NCI-H128 (cell line): ENCODE measurements at regions not wholly inside any gene's neighbourhood (a gene's known extent, or its start where the extent isn't known, plus 50 kb on each side); places are given as distances from the start of the nearest gene placed in this dataset.
"Not testable (repeated sequence)": the region's sequence is repeated elsewhere in the genome, so short reads cannot be mapped to it uniquely, and the experiment has no call there.

ENCODE experiments used
- DNase-seq: peaks from one replicate; lab custom pipeline; 2025; ENCODE audit not compliant: unreplicated experiment; lab: John Stamatoyannopoulos, UW

DNA sequence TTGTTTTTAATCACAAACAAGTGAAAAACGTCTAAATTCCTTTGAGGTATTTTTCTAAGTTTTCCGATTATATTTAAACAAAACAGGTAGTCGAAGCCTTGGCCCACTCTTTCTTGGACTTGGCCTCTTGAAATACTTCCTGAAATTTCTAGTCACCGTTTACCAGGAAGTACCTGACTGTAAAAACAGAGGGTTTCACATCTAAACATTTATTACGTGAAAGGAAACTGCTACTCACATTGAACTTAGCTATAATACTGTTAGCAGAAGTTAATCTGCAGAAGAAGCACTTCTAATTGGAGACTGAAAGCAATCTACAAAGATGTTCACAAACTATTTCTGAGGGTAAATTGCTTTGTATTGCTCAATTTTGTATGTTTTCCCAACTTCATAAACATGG lies 526.0 kb upstream of the ADGRL4 start:
- no peak for DNase-seq

DNA sequence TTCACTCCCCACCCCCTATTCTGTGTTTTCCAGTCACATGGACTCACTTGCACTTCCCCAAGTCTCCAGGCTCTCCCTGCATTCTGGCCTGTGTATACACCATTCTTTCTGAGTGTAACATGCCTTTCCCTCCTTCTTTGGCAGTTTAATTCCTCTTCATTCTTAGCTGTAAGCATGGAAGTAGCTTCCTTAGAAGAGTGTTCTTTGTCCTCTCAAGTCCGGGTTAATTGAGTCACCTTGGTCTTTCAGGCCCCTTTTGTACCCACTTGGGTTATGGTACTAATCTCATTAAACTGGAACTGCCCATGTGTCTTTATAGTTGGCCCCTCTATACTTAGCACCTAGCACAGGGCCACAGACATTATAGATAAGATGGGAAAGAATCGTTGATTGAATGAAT lies 525.3 kb upstream of the ADGRL4 start:
- no peak for DNase-seq

- DNase-seq: no peak
These were observed 523.9 kb upstream of the ADGRL4 start for GRCh38 chr1:79530476-79530875.

DNA sequence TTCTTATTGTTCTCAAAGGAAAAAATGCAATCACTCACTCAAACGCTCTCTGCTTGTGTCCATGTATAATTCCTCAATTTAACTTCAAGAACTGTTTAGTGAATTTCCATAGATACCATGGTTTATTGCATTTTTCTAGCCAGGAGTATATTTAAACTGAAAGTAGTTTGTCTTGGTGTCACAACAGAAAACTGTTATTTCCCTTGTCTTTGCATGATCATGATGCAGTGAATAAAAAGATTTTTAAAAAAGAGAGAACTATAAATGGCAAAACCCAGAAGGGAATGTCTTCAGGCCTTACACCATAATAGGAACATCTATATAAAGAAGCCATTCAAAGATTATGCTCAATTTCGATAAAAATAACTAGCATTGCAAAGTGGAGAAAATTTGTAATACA lies 523.5 kb upstream of the ADGRL4 start:
- DNase-seq: no peak

- DNase-seq: no peak
These were observed 517.6 kb upstream of the ADGRL4 start for GRCh38 chr1:79524126-79524525.

GRCh38 chr1:79519084-79519760 lies 512.7 kb upstream of the ADGRL4 start:
- no peak for DNase-seq

GRCh38 chr1:79517470-79518224 lies 511.1 kb upstream of the ADGRL4 start:
- no peak for DNase-seq

DNA sequence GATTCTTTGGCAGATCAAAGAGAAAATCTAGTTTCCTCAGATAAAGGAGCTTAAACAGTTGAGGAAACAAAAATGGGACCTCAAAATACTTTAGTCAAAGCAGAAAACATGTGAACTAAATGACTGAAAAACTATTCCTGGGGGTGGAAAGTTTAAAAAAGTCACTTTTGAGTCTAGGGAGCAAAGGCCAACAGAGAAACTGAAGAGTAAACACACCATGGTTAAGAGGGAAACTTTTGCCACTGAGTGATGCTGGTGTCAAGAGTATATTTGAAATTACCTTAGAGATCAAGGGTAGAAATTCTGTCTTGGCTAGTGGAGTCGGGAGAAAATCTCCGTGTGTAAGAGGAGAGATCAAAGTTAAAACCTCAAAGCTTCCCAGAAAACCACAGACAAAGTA lies 501.2 kb upstream of the ADGRL4 start:
- no peak for DNase-seq

DNA sequence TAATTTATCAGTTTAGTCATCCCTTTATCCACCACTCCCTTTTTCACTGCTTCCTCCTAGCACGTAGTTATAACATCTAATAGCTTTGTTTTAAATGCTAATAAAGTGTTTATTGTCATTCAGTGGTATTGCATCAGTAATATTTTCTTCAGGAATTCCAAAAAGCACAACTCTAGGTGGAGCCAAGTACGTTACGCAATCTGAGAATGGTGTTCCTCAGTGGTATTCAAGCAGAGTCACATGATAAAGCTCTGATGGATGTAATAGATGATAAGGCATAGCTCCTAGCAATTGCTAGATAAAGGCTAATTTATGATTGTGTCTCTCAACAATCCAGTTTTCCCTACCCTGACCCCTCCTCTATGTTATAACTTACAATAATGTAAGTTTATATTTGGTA lies 494.6 kb upstream of the ADGRL4 start:
- no peak for DNase-seq

- DNase-seq: no peak
These were observed 493.0 kb upstream of the ADGRL4 start for GRCh38 chr1:79499541-79499940.

- DNase-seq: no peak
These were observed 490.8 kb upstream of the ADGRL4 start for GRCh38 chr1:79497193-79497773.

GRCh38 chr1:79496129-79496528 lies 489.6 kb upstream of the ADGRL4 start:
- no peak for DNase-seq

DNA sequence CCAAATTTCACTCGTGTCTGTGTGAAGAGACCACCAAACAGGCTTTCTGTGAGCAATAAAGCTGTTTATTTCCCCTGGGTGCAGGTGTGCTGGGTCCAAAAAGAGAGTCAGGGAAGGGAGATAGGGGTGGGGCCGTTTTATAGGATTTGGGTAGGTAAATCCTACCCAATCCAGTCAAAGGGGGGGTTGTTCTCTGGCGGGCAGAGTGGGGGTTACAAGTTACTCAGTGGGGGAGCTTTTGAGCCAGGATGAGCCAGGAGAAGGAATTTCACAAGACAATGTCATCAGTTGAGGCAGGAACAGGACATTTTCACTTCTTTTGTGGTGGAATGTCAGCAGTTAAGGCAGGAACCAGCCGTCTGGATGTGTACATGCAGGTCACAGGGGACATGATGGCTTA lies 487.2 kb upstream of the ADGRL4 start:
- DNase-seq: not testable (repeated sequence)

GRCh38 chr1:79488572-79489121 lies 482.1 kb upstream of the ADGRL4 start:
- DNase-seq: not testable (repeated sequence)

- DNase-seq: no peak
These were observed 472.3 kb upstream of the ADGRL4 start for GRCh38 chr1:79478728-79479373.

- DNase-seq: no peak
These were observed 471.6 kb upstream of the ADGRL4 start for GRCh38 chr1:79478160-79478559.

DNA sequence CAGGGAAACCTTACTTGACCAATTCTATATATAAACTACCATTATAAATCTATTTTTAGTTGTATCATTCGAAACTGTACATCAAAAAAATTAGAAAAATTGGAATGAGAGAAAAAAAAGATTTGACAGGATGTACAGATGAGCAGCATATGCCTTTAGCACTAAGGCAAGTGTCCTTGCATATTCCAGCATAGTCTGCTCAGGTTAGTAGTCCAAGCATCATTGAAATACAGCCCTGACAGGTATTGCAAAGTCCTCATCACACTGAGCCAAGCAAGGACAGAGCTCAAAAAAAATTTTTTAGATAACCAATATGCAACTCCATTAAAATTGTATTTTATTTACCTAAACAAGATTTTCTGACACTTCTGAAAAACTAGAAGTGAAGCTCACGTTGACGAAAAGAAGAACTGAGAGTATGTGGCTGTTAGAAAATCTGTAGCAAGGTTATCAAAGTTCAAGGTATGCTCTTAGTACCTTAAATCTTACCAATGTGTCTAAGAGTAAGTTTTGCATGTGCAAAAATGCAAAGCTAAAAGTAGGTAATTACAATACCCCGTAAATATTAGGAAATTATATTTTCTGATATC lies 465.6 kb upstream of the ADGRL4 start:
- DNase-seq: no peak

- no peak for DNase-seq
These were observed 462.6 kb upstream of the ADGRL4 start for GRCh38 chr1:79469139-79469538.

- no peak for DNase-seq
These were observed 454.4 kb upstream of the ADGRL4 start for GRCh38 chr1:79460773-79461436.

- no peak for DNase-seq
These were observed 451.2 kb upstream of the ADGRL4 start for GRCh38 chr1:79457562-79458224.
